ENCODE measurements at regions not wholly inside any gene's neighbourhood (a gene's known extent, or its start where the extent isn't known, plus 50 kb on each side); places are given as distances from the start of the nearest gene placed in this dataset.

- no peak for DNase-seq
Measured at GRCh38 chr6:21971541-21971940, 325.3 kb downstream of the PRL start.

DNA sequence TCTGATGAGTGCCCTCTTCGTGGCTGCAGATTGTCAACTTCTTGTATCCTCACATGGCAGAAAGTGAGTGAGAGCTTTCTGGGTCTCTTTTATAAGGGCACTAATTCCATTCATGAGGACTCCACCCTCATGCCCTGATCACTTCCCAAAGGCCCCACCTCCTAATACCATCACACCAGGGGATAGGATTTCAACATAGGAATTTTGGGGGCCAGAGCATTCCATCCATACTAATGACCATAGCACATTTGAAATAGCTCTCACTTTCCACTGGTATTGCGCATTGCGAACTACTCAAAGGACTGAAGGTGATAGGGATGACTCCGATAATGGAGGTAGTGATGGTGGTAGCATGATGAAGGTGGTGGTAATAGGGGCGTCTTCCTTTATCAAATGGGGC lies 324.3 kb downstream of the PRL start:
- DNase-seq, result no peak

DNA sequence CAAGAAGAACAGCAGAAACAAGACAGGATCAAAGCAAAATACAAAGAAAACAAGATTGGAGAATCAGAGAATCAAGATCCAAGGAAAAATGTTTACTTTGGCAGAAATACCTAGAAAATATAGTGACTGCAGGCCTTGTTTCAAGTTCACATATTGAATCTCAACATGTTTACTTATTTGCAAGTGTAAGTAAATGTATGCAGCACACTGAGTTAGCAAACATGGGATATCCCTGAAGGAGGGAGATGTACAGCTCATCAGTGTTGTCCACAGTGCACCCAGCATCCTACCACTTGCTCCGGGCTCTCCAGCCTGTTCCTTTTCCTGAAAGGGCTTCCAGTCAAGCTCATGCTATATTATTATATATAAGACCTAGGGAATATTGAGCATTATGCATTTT lies 319.5 kb downstream of the PRL start:
- no peak for DNase-seq

DNA sequence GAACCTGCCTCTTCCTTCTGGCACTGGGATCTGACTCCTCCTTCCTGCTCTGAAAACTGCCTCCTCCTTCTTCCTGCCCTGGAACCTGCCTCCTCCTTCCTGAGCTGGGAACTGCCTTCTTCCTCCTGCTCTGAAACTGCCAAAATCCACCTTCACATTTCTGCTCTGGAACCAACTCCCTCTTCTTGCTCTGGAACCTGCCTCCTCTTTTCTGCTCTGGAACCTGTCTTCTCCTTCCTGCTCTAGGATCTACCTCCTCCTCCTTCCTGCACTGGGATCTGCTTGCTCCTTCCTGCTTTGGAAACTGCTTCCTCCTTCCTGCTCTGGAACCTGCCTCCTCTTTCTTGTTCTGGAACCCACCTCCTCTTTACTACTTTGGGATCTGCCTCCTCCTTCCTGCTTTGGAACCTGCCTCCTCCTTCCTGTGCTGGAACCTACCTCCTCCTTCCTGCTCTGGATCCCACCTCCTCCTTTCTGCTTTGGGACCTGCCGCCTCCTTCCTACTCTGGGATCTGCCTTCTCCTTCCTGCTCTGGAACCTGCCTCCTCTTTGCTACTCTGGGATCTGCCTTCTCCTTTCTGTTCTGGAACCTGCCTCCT lies 315.5 kb downstream of the PRL start:
- no peak for DNase-seq

GRCh38 chr6:21984135-21984534 lies 312.7 kb downstream of the PRL start:
- DNase-seq, result no peak

DNA sequence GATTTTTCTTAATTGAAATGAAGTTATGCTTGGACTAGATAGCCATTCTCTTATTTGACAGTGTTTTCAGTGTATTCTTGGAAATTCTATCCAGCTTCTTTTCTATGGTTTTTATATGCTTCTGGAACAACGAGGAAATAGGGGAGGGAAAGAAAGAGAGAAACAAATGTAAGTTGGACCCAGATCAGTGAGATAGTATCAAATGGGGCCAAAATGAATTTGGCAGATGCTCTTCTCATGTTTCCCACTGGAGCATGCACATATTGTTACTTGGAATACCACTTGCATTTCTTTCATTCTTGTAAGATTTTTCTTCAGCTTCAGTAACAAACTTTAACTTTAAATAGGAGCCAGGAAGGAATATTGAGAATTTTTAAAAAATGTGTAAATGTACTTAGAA lies 312.3 kb downstream of the PRL start:
- DNase-seq, result no peak

GRCh38 chr6:21985904-21986303 lies 310.9 kb downstream of the PRL start:
- no peak for DNase-seq

DNA sequence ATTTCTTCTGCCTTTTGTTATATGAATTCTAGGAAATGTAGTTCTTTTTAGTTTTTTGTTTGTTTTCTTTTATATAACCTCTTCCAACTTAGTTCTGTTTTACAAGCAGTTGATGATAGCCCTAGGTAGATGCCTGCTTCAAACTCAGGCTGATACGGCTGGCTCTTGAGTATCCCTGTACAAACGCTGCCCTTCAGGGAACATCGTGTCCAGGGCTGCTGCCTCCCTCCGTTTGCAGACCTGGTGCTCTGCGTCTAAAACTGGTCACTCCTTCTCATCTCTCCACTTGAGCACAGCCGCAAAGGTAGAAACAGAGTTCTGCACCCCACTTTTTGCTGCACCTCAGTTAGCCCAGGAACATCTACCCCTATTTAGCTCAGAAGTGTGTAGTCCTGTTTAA lies 310.1 kb downstream of the PRL start:
- no peak for DNase-seq

GRCh38 chr6:21987501-21987957 lies 309.3 kb downstream of the PRL start:
- DNase-seq, result peak in 1 of 2 donors; percentile 5

- DNase-seq, result no peak
Measured at GRCh38 chr6:21990577-21990976, 306.3 kb downstream of the PRL start.

DNA sequence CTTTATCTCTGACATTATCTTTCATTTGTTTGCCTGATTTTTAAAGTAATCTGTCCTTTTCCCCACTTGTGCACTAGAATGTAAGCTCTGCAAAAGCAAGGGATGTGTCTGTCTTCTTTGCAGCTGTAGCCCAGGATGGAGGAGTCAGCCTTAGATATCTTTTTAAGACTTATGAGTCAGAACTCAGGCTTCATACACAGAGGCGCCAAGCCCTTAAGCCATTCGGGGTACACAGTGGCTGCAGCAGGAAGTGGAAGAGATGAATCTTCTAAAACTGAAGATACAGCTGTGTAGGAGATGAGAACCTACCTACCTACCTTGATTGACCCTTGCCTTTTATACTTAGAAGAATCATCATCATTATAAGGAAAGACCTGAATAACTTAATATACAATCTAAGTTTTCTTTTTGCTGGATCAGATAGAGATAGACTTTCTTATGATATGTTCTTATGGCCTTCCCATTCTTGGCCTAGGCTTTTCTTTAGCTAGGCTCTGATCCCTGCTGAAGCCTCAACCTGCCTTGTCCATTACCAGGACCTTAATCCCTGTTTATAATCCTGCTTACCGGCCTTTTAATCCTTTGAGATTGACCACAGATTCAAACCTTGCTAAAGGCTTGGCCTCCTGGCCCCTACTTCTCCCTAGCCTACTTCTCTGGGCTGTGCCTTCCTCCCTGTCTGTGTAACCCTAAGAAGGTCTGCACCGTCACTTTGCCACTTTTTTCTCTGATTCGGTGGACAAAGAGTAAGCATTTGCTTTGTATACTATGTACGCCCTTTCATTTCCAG lies 304.5 kb downstream of the PRL start:
- DNase-seq, result no peak

DNA sequence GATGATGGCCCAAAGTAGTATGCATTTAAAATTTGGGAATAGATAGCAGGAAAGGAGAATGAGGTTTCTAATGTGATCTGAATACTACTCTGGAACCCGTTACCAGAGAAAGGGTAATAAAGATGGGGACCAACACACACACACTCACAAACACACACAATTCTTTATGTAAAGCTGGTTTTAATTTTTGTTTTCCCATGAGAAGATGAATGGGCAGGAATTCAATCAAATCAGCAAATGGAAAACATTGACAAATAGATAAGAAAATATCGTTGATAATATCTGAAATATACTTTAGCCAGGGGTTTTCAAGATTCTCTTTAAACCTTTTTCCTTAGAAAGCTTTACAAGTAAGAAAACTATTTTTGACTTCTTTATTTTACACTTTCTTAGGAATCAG lies 303.0 kb downstream of the PRL start:
- no peak for DNase-seq

DNA sequence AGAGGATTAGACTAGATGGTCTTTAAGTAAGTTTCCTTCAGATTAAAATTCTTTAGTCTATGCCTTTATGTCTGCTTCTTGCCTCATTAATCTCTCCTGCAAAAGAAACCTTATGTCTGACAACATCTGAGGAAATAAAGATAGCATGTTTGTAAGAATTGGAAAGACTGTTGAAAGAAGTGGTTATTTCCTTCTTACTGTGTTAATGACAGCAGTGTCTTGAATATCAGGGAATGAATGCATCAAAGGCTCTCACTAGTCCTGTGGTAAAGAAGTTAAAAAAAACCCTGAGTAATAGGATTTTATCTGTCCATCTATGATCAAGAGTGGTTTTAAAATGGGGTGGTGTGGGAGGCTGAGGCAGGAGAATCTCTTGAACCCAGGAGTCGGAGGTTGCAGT lies 302.0 kb downstream of the PRL start:
- no peak for DNase-seq

DNA sequence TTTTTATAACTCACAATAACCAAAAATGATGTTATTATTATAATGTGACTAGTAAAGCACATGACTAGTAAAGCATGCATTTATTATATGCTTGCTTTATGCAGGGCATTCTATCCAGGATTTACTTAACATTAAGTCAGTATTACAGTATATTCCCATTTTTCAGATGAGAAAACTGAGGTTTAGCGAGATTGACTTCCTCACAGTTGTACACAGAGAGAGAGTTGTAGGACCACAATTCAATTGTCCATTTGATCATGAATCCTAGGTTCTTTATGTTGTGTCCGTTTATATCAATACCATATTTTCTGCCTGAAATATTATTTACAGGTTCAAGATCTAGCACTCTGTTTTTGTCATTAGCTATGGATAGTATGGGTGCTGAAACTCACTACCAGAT lies 301.5 kb downstream of the PRL start:
- DNase-seq, result no peak

GRCh38 chr6:21996425-21997118 lies 300.3 kb downstream of the PRL start:
- DNase-seq, result no peak

DNA sequence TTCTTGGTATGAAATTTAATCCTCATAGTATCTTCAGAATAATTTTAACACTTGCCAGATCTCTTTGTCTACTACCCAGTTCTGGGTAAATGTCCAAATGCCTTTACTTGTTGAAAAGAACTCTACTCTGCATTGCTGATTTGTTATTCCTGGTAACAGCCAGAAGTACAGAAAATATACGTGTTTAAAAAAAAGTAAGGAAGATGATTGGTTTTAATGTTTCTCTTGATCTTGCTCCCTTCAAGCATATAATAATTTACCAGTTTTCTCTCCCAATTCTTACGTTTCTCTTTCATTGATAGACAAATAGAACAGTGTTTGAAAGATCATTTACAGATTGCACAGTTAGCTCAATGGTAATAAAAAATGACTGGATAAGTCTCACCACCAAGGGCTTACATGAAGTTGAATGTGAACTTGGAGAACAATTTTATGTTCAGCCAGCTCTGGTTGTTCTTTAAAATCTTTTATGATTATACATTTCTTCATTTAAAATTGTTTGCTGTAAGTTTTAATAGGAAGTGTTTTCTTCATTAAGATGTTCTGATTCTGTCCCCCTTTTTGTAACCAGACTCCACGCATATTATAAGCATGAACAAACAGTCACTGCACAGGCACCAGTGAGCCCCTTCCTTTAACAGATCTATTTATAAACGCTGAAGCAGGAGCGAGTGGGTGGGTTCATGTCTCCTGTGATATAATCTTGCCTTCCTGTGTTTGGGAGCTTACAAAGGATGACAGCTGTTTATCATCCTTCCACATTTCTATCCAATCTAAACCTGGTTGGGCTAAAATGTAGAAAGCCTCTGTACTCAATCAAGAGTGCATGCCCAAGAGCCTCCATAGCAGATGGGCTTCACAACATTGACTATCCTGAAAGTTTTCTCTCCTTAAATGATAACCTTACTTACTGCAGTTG lies 299.5 kb downstream of the PRL start:
- DNase-seq, result no peak

DNA sequence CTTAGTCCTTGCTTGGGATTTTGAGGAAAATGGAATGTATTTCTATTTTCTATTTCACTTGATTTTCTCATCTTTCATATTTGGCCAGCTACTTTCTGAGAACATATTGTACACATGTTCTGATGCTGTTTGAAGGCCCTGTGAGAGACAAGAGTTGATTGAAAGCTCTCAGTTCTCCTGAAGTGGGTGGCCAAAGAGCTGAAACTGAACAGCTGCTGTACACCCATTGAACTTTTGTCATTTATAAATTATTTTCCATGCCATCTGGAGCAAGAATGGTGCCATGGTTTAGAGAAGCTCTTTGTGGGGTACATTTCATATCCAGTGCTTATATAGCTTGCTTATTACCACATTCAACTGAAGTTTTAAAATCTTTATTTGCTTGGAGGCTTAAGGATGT lies 298.3 kb downstream of the PRL start:
- DNase-seq, result no peak

DNA sequence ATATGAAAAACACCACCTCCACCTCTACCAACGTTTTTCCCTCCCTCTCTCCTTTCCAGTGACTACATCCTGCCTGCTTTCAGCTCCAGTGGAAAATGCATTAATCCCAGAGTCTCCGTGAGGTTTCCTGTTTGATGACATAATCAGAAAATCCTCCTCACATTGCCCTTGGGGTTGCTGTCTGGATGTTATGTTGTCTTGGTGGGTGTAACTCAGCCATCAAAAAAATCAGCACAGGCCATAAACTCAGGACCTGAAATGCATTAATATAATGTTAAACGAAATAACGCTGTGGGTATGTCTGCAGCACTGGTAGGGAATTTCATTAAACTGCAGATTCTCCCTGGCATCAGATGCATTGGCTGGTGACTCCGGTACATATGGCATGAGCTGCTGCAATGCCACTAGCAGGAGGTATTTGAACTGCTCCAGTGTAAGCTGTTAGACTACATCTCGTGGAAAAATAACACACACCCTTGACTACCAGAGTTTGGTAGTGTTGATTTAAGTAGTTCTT lies 297.8 kb downstream of the PRL start:
- DNase-seq, result no peak

- no peak for DNase-seq
Measured at GRCh38 chr6:21999741-22000140, 297.1 kb downstream of the PRL start.

GRCh38 chr6:22001396-22002027 lies 295.3 kb downstream of the PRL start:
- no peak for DNase-seq

GRCh38 chr6:22003287-22003686 lies 293.5 kb downstream of the PRL start:
- no peak for DNase-seq

DNA sequence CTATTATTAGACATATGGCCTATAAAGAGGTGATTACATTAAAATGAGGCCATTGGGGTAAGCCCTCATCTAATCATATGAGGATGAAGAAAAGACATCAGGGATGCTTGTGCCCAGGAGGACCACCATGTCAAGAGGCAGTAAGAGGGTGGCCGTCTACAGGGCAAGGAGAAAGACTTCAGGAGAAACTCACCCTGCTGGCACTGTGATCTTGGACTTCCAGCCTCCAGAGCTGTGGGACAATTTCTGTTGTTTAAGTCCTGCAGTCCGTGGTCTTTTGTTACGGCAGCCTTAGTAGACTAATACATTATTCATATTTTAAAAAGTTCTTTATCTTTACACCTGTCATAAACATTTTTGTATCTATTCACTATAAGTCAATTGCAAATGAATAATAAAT lies 290.0 kb downstream of the PRL start:
- no peak for DNase-seq
